ENCODE measurements at regions not wholly inside any gene's neighbourhood (a gene's known extent, or its start where the extent isn't known, plus 50 kb on each side); places are given as distances from the start of the nearest gene placed in this dataset.

DNA sequence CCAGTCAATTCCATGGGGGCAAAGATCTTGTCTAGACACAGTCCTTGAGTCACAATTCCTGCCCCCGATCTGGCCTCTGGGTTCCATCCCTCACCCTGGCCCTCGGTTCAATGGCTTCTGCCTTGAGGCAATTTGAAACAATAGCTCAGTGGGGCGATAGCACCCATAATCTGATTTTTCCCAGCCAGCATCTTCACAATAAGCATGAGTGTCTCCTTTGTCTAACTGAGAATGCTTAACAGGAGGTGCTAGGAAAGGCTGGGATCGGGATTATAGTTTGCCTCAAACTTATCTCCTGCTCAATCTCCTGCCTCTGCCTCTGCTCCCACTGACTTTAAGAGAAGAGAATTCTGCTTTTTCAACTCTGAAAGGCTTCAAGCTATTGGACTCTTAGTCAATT is 293.9 kb upstream of the PROX1 start:
- TF ChIP-seq TOX (CRISPR knock-in tag; IDR thresholded peaks at IDR 0.05; ENCODE audit: borderline replicate concordance) (no peak), RARB (CRISPR knock-in tag; IDR thresholded peaks at IDR 0.05) (no peak), GLIS3 (CRISPR knock-in tag; IDR thresholded peaks at IDR 0.05) (no peak), ZNF8 (CRISPR knock-in tag; IDR thresholded peaks at IDR 0.05) (no peak), ZNF70 (CRISPR knock-in tag; IDR thresholded peaks at IDR 0.05) (no peak), BACH2 (CRISPR knock-in tag; IDR thresholded peaks at IDR 0.05; ENCODE audit: borderline replicate concordance) (no peak), ZFP30 (CRISPR knock-in tag; IDR thresholded peaks at IDR 0.05) (no peak), ESRRG (CRISPR knock-in tag; IDR thresholded peaks at IDR 0.05) (no peak), ZFP3 (CRISPR knock-in tag; IDR thresholded peaks at IDR 0.05) (no peak), OSR1 (CRISPR knock-in tag; IDR thresholded peaks at IDR 0.05) (no peak), ARNTL (CRISPR knock-in tag; IDR thresholded peaks at IDR 0.05; ENCODE audit: borderline replicate concordance, low read depth) (no peak), CSDC2 (CRISPR knock-in tag; IDR thresholded peaks at IDR 0.05) (no peak), PPARA (CRISPR knock-in tag; IDR thresholded peaks at IDR 0.05; ENCODE audit: borderline replicate concordance) (no peak), SNAI2 (CRISPR knock-in tag; IDR thresholded peaks at IDR 0.05) (no peak), ZC3H10 (CRISPR knock-in tag; IDR thresholded peaks at IDR 0.05) (no peak)
- TF ChIP-seq, protein P1, sequence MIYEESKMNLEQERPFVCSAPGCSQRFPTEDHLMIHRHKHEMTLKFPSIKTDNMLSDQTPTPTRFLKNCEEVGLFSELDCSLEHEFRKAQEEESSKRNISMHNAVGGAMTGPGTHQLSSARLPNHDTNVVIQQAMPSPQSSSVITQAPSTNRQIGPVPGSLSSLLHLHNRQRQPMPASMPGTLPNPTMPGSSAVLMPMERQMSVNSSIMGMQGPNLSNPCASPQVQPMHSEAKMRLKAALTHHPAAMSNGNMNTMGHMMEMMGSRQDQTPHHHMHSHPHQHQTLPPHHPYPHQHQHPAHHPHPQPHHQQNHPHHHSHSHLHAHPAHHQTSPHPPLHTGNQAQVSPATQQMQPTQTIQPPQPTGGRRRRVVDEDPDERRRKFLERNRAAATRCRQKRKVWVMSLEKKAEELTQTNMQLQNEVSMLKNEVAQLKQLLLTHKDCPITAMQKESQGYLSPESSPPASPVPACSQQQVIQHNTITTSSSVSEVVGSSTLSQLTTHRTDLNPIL (CRISPR knock-in tag; IDR thresholded peaks at IDR 0.05; ENCODE audit: low read depth) = no peak
- TF ChIP-seq, protein P2, sequence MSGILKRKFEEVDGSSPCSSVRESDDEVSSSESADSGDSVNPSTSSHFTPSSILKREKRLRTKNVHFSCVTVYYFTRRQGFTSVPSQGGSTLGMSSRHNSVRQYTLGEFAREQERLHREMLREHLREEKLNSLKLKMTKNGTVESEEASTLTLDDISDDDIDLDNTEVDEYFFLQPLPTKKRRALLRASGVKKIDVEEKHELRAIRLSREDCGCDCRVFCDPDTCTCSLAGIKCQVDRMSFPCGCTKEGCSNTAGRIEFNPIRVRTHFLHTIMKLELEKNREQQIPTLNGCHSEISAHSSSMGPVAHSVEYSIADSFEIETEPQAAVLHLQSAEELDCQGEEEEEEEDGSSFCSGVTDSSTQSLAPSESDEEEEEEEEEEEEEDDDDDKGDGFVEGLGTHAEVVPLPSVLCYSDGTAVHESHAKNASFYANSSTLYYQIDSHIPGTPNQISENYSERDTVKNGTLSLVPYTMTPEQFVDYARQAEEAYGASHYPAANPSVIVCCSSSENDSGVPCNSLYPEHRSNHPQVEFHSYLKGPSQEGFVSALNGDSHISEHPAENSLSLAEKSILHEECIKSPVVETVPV (CRISPR knock-in tag; IDR thresholded peaks at IDR 0.05) = no peak
- TF ChIP-seq, protein P3, sequence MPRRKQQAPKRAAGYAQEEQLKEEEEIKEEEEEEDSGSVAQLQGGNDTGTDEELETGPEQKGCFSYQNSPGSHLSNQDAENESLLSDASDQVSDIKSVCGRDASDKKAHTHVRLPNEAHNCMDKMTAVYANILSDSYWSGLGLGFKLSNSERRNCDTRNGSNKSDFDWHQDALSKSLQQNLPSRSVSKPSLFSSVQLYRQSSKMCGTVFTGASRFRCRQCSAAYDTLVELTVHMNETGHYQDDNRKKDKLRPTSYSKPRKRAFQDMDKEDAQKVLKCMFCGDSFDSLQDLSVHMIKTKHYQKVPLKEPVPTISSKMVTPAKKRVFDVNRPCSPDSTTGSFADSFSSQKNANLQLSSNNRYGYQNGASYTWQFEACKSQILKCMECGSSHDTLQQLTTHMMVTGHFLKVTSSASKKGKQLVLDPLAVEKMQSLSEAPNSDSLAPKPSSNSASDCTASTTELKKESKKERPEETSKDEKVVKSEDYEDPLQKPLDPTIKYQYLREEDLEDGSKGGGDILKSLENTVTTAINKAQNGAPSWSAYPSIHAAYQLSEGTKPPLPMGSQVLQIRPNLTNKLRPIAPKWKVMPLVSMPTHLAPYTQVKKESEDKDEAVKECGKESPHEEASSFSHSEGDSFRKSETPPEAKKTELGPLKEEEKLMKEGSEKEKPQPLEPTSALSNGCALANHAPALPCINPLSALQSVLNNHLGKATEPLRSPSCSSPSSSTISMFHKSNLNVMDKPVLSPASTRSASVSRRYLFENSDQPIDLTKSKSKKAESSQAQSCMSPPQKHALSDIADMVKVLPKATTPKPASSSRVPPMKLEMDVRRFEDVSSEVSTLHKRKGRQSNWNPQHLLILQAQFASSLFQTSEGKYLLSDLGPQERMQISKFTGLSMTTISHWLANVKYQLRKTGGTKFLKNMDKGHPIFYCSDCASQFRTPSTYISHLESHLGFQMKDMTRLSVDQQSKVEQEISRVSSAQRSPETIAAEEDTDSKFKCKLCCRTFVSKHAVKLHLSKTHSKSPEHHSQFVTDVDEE (CRISPR knock-in tag; IDR thresholded peaks at IDR 0.05) = no peak
- TF ChIP-seq, protein P4, sequence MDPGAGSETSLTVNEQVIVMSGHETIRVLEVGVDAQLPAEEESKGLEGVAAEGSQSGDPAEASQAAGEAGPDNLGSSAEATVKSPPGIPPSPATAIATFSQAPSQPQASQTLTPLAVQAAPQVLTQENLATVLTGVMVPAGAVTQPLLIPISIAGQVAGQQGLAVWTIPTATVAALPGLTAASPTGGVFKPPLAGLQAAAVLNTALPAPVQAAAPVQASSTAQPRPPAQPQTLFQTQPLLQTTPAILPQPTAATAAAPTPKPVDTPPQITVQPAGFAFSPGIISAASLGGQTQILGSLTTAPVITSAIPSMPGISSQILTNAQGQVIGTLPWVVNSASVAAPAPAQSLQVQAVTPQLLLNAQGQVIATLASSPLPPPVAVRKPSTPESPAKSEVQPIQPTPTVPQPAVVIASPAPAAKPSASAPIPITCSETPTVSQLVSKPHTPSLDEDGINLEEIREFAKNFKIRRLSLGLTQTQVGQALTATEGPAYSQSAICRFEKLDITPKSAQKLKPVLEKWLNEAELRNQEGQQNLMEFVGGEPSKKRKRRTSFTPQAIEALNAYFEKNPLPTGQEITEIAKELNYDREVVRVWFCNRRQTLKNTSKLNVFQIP (CRISPR knock-in tag; IDR thresholded peaks at IDR 0.05; ENCODE audit: borderline replicate concordance, low read depth) = no peak
- no peak for ATAC-seq

DNA sequence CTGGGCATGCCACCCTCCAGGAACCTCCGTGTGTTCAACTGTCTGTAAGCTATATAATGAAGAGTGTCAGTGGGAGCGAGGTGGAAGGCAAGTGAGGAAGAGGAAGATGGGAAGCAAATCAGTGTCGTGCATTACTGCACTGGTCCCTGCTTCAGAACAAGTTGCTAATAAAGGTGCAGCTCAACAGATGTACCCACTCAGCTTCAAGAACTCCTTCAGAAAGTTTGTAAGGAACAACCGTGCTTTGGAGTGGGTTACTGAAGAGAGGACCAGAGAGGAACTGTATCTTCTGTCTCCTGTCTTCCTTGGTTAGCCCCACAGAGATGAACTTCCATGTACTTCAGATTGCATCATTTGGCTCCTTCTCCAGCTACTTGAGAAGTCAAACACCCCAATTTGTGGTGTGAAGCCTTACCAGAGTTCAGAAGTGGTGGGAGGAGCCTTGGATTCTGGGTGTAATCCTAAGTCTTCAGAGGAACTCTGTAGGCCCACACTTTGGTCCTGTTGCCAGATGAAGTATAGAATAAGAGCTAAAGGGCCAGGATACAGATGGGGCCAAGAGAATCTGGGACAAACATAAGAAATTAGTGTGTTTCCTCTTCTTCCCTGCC is 290.5 kb upstream of the PROX1 start:
- ATAC-seq = no peak
- TF ChIP-seq ESRRG (CRISPR knock-in tag; IDR thresholded peaks at IDR 0.05) = no peak
- no peak for TF ChIP-seq SNAI2 (CRISPR knock-in tag; IDR thresholded peaks at IDR 0.05)
- TF ChIP-seq, protein P5, sequence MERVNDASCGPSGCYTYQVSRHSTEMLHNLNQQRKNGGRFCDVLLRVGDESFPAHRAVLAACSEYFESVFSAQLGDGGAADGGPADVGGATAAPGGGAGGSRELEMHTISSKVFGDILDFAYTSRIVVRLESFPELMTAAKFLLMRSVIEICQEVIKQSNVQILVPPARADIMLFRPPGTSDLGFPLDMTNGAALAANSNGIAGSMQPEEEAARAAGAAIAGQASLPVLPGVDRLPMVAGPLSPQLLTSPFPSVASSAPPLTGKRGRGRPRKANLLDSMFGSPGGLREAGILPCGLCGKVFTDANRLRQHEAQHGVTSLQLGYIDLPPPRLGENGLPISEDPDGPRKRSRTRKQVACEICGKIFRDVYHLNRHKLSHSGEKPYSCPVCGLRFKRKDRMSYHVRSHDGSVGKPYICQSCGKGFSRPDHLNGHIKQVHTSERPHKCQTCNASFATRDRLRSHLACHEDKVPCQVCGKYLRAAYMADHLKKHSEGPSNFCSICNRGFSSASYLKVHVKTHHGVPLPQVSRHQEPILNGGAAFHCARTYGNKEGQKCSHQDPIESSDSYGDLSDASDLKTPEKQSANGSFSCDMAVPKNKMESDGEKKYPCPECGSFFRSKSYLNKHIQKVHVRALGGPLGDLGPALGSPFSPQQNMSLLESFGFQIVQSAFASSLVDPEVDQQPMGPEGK (CRISPR knock-in tag; IDR thresholded peaks at IDR 0.05; ENCODE audit: borderline replicate concordance) = no peak
- no peak for TF ChIP-seq TOX (CRISPR knock-in tag; IDR thresholded peaks at IDR 0.05; ENCODE audit: borderline replicate concordance)
- TF ChIP-seq ZFP30 (CRISPR knock-in tag; IDR thresholded peaks at IDR 0.05) = no peak
- TF ChIP-seq, protein P2 (CRISPR knock-in tag; IDR thresholded peaks at IDR 0.05) = no peak
- no peak for TF ChIP-seq ARNTL (CRISPR knock-in tag; IDR thresholded peaks at IDR 0.05; ENCODE audit: borderline replicate concordance, low read depth)
- no peak for TF ChIP-seq OSR1 (CRISPR knock-in tag; IDR thresholded peaks at IDR 0.05)
- TF ChIP-seq CSDC2 (CRISPR knock-in tag; IDR thresholded peaks at IDR 0.05) = no peak
- TF ChIP-seq ZNF565 (CRISPR knock-in tag; conservative IDR thresholded peaks at IDR 0.05; ENCODE audit: low read depth) = no peak
- TF ChIP-seq ZFP3 (CRISPR knock-in tag; IDR thresholded peaks at IDR 0.05) = no peak
- no peak for TF ChIP-seq ZNF70 (CRISPR knock-in tag; IDR thresholded peaks at IDR 0.05)

All from SK-N-SH treated with all-trans-retinoic acid at 6 μM for 48 hours (cell line).